HCT116 (cell line): ENCODE measurements at regions not wholly inside any gene's neighbourhood (a gene's known extent, or its start where the extent isn't known, plus 50 kb on each side); places are given as distances from the start of the nearest gene placed in this dataset.

Experiments
- ATAC-seq: fragments of 200-7000 bp; cut with Tn5 transposase; 2 replicates; pipeline ENCODE4 v1.9.1; 2020; ENCODE audit warnings: mild to moderate bottlenecking, moderate library complexity
- BruUV-seq: library from RNA; stranded (reverse); fragments of 400-500 nt; replicated peaks from 2 replicates; lab custom pipeline; 2021; lab: Mats Ljungman, UMichigan
- CTCF ChIA-PET: fragments of 300-600 bp; sonication (Branson Sonifier 250); formaldehyde crosslinking; loops from one replicate; lab custom pipeline; 2021; ENCODE audit warnings: antibody characterized with exemption; lab: Charles Lee
- POLR2A ChIA-PET: fragments of 300-600, 350-600 bp; sonication (Branson Sonifier 250); formaldehyde crosslinking; loops from one replicate; lab custom pipeline; 2021; ENCODE audit warnings: antibody characterized with exemption; lab: Charles Lee
- RAD21 ChIA-PET, 2 experiments: fragments of 300-600 bp; sonication (Branson Sonifier 250); formaldehyde crosslinking; loops; one replicate each; lab custom pipeline; 2023; ENCODE audit warnings: low total read pairs in 2 of 2; ENCODE audit not compliant: uncharacterized antibody in 2 of 2, unreplicated experiment in 2 of 2, low non-redundant PET in 1 of 2; lab: Charles Lee
- DNase-seq: peaks from one replicate; pipeline ENCODE4 v3.0.0-alpha.2; 2010; ENCODE audit warnings: low read depth, low spot score
- H2AFZ ChIP-seq: fragments of 200-600 bp; shearing (Covaris generic), sonication (generic); 2 replicates; pipeline ENCODE4 v1.6.1; 2017; ENCODE audit warnings: low read depth, mixed run types, mixed read lengths, antibody characterized with exemption, low read length; ENCODE audit not compliant: poor library complexity, severe bottlenecking
- H3K27ac ChIP-seq: 2 replicates; pipeline ENCODE4 v1.5.1; 2012; ENCODE audit warnings: low read depth, low read length
- H3K27me3 ChIP-seq: fragments of 200-600 bp; sonication (generic); 2 replicates; pipeline ENCODE4 v1.6.1; 2016; ENCODE audit warnings: mixed run types, low read length, mixed read lengths; ENCODE audit not compliant: insufficient read depth
- H3K36me3 ChIP-seq, 2 experiments: fragments of 200-500 bp in 1 of 2; fragments of 200-600 bp in 1 of 2; sonication (Bioruptor generic) in 1 of 2; sonication (generic) in 1 of 2; 2 replicates each; pipeline versions ENCODE4 v1.5.1 to v1.6.1; 2014 to 2016; ENCODE audit warnings: low read length in 2 of 2, inconsistent platforms in 1 of 2, mixed read lengths in 1 of 2, mixed run types in 1 of 2; ENCODE audit not compliant: insufficient read depth in 2 of 2, control insufficient read depth in 1 of 2
- H3K4me1 ChIP-seq, 2 experiments: fragments of 200-600 bp in 1 of 2; sonication (generic) in 1 of 2; 2 replicates each; pipeline versions ENCODE4 v1.5.1 to v1.6.1; 2012 to 2017; ENCODE audit warnings: low read length in 2 of 2, inconsistent platforms in 1 of 2, mild to moderate bottlenecking in 1 of 2, mixed read lengths in 1 of 2, mixed run types in 1 of 2, moderate library complexity in 1 of 2; ENCODE audit not compliant: insufficient read depth in 2 of 2, control insufficient read depth in 1 of 2
- H3K4me2 ChIP-seq: fragments of 200-600 bp; sonication (generic); 2 replicates; pipeline ENCODE4 v1.6.1; 2017; ENCODE audit warnings: mixed run types, low read length, mixed read lengths
- H3K4me3 ChIP-seq, 2 experiments: fragments of 200-600 bp in 1 of 2; sonication (generic) in 1 of 2; replicated peaks in 1 of 2; 2 replicates each; pipeline ENCODE4 v1.5.1; 2011 to 2016; ENCODE audit warnings: low read length in 2 of 2, control low read depth in 1 of 2, low read depth in 1 of 2, mild to moderate bottlenecking in 1 of 2, mixed read lengths in 1 of 2, mixed run types in 1 of 2
- H3K79me2 ChIP-seq: fragments of 200-600 bp; sonication (generic); 2 replicates; pipeline ENCODE4 v1.6.1; 2017; ENCODE audit warnings: mild to moderate bottlenecking, mixed run types, low read length, moderate library complexity, mixed read lengths; ENCODE audit not compliant: insufficient read depth
- H3K9ac ChIP-seq: fragments of 200-600 bp; sonication (generic); 2 replicates; pipeline ENCODE4 v1.6.1; 2016; ENCODE audit warnings: low read length, mixed read lengths
- H3K9me2 ChIP-seq: fragments of 200-600 bp; sonication (generic), shearing (Covaris generic); 2 replicates; pipeline ENCODE4 v1.6.1; 2017; ENCODE audit warnings: mixed run types, mild to moderate bottlenecking, moderate library complexity; ENCODE audit not compliant: insufficient read depth
- H3K9me3 ChIP-seq, 2 experiments: fragments of 200-500 bp in 1 of 2; fragments of 200-600 bp in 1 of 2; sonication (Bioruptor generic) in 1 of 2; sonication (generic) in 1 of 2; 2 replicates each; pipeline ENCODE4 v1.6.1; 2014 to 2017; ENCODE audit warnings: low read length in 2 of 2, mixed read lengths in 2 of 2, inconsistent platforms in 1 of 2, low read depth in 1 of 2, mild to moderate bottlenecking in 1 of 2, mixed run types in 1 of 2, moderate library complexity in 1 of 2; ENCODE audit not compliant: control insufficient read depth in 1 of 2, insufficient read depth in 1 of 2
- H4K20me1 ChIP-seq: fragments of 200-600 bp; sonication (generic), shearing (Covaris generic); 2 replicates; pipeline ENCODE4 v1.6.1; 2017; ENCODE audit warnings: mixed run types, mild to moderate bottlenecking, moderate library complexity; ENCODE audit not compliant: insufficient read depth
- EZH2phosphoT487 ChIP-seq: fragments of 200-600 bp; IDR thresholded peaks from 2 replicates; pipeline ENCODE4 v1.6.1; 2018; ENCODE audit warnings: antibody characterized with exemption, borderline replicate concordance
- FOSL1 ChIP-seq: IDR thresholded peaks from 2 replicates; pipeline ENCODE4 v1.6.1; 2012; ENCODE audit warnings: low read depth
- JUND ChIP-seq: IDR thresholded peaks from 2 replicates; pipeline ENCODE4 v1.6.1; 2012
- POLR2AphosphoS5 ChIP-seq: IDR thresholded peaks from 2 replicates; pipeline ENCODE4 v1.6.1; 2011; ENCODE audit warnings: mild to moderate bottlenecking, low read depth, low read length, moderate library complexity
- YY1 ChIP-seq: IDR thresholded peaks from 2 replicates; pipeline ENCODE4 v1.6.1; 2011; ENCODE audit warnings: low read length, low read depth, moderate library complexity, mild to moderate bottlenecking; ENCODE audit not compliant: insufficient replicate concordance; ENCODE audit errors: extremely low read depth
- ZNF274 ChIP-seq: fragments of 200-500 bp; sonication (Bioruptor generic); IDR thresholded peaks from 2 replicates; pipeline ENCODE4 v1.6.1; 2014; ENCODE audit warnings: mild to moderate bottlenecking, low read depth, low read length, inconsistent platforms
- intact Hi-C: fragments of 100-400 bp; cut with micrococcal nuclease; formaldehyde crosslinking; loops from 2 replicates; pipeline ENCODE4 v1.10.0; 2022

GRCh38 chr1:73644198-73644597, 553.8 kb downstream of the LRRIQ3 start:
- TF ChIP-seq POLR2AphosphoS5: no peak
- TF ChIP-seq JUND: no peak
- no peak for TF ChIP-seq FOSL1
- TF ChIP-seq YY1: no peak
- TF ChIP-seq EZH2phosphoT487: no peak
- no peak overlapping the region for H3K4me3 ChIP-seq
- H3K4me2 ChIP-seq: no peak overlapping the region
- no peak overlapping the region for H2AFZ ChIP-seq
- H3K9me3 ChIP-seq: peaks cover 7 to 16% of the 10 kb centered on the region in 2 experiments; a peak in 3 of 4 replicates
- H3K4me1 ChIP-seq: no peaks in the 10 kb centered on the region
- no peaks in the 10 kb centered on the region for H3K27me3 ChIP-seq
- no peak overlapping the region for H3K27ac ChIP-seq
- H3K9ac ChIP-seq: no peak overlapping the region
- no peak for DNase-seq
- CTCF ChIA-PET: no interaction called here
- H4K20me1 ChIP-seq: no peaks in the 10 kb centered on the region
- no TSS peak for BruUV-seq
- intact Hi-C loops: no loop called here
- no peaks in the 10 kb centered on the region for H3K9me2 ChIP-seq
- H3K79me2 ChIP-seq: no peaks in the 10 kb centered on the region
- RAD21 ChIA-PET: no interaction called here
- ATAC-seq: no peak
- POLR2A ChIA-PET: no interaction called here
- no peaks in the 10 kb centered on the region for H3K36me3 ChIP-seq

DNA sequence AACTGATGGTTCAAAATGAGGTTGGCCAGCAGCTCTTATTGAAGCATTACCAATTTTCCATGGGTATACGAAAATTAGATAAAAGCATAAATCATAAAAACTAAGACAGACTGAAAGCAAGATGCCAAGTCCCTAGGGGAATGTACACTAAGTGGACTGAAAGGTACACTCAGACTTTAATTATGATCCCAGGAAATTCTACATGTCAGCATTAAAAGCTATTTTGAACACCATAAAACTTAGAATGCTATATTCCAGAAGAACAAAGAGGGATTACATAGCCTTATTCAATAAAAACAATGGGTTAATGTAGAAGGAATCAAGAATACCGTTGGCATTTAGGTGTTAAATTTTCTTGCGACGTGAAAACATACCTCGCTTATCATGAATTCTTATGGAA, 558.5 kb downstream of the LRRIQ3 start:
- DNase-seq: no peak
- Histone ChIP-seq H3K9me2 (no peaks in the 10 kb centered on the region), H3K79me2 (no peaks in the 10 kb centered on the region), H3K36me3 (no peaks in the 10 kb centered on the region), H3K4me1 (no peaks in the 10 kb centered on the region), H3K9ac (no peak overlapping the region), H3K9me3 (peaks cover 11 to 17% of the 10 kb centered on the region in 2 experiments; a peak in 2 of 4 replicates), H3K27me3 (no peaks in the 10 kb centered on the region), H2AFZ (no peak overlapping the region), H4K20me1 (no peaks in the 10 kb centered on the region), H3K4me2 (no peak overlapping the region), H3K27ac (no peak overlapping the region), H3K4me3 (no peak overlapping the region)
- intact Hi-C loops: no loop called here
- ChIA-PET POLR2A (no interaction called here), RAD21 (no interaction called here), CTCF (no interaction called here)
- no TSS peak for BruUV-seq
- TF ChIP-seq ZNF274: no peak
- TF ChIP-seq YY1: no peak
- ATAC-seq: no peak
